HCT116 (cell line): ENCODE measurements at regions not wholly inside any gene's neighbourhood (a gene's known extent, or its start where the extent isn't known, plus 50 kb on each side); places are given as distances from the start of the nearest gene placed in this dataset.

Source experiments
- ATAC-seq: fragments of 200-7000 bp; cut with Tn5 transposase; 2 replicates; pipeline ENCODE4 v1.9.1; 2020; ENCODE audit warnings: mild to moderate bottlenecking, moderate library complexity
- BruUV-seq: library from RNA; stranded (reverse); fragments of 400-500 nt; replicated peaks from 2 replicates; lab custom pipeline; 2021; lab: Mats Ljungman, UMichigan
- CTCF ChIA-PET: fragments of 300-600 bp; sonication (Branson Sonifier 250); formaldehyde crosslinking; loops from one replicate; lab custom pipeline; 2021; ENCODE audit warnings: antibody characterized with exemption; lab: Charles Lee
- POLR2A ChIA-PET: fragments of 300-600, 350-600 bp; sonication (Branson Sonifier 250); formaldehyde crosslinking; loops from one replicate; lab custom pipeline; 2021; ENCODE audit warnings: antibody characterized with exemption; lab: Charles Lee
- RAD21 ChIA-PET, 2 experiments: fragments of 300-600 bp; sonication (Branson Sonifier 250); formaldehyde crosslinking; loops; one replicate each; lab custom pipeline; 2023; ENCODE audit warnings: low total read pairs in 2 of 2; ENCODE audit not compliant: uncharacterized antibody in 2 of 2, unreplicated experiment in 2 of 2, low non-redundant PET in 1 of 2; lab: Charles Lee
- DNase-seq: peaks from one replicate; pipeline ENCODE4 v3.0.0-alpha.2; 2010; ENCODE audit warnings: low read depth, low spot score
- H2AFZ ChIP-seq: fragments of 200-600 bp; shearing (Covaris generic), sonication (generic); 2 replicates; pipeline ENCODE4 v1.6.1; 2017; ENCODE audit warnings: low read depth, mixed run types, mixed read lengths, antibody characterized with exemption, low read length; ENCODE audit not compliant: poor library complexity, severe bottlenecking
- H3K27ac ChIP-seq: 2 replicates; pipeline ENCODE4 v1.5.1; 2012; ENCODE audit warnings: low read depth, low read length
- H3K27me3 ChIP-seq: fragments of 200-600 bp; sonication (generic); 2 replicates; pipeline ENCODE4 v1.6.1; 2016; ENCODE audit warnings: mixed run types, low read length, mixed read lengths; ENCODE audit not compliant: insufficient read depth
- H3K36me3 ChIP-seq, 2 experiments: fragments of 200-500 bp in 1 of 2; fragments of 200-600 bp in 1 of 2; sonication (Bioruptor generic) in 1 of 2; sonication (generic) in 1 of 2; 2 replicates each; pipeline versions ENCODE4 v1.5.1 to v1.6.1; 2014 to 2016; ENCODE audit warnings: low read length in 2 of 2, inconsistent platforms in 1 of 2, mixed read lengths in 1 of 2, mixed run types in 1 of 2; ENCODE audit not compliant: insufficient read depth in 2 of 2, control insufficient read depth in 1 of 2
- H3K4me1 ChIP-seq, 2 experiments: fragments of 200-600 bp in 1 of 2; sonication (generic) in 1 of 2; 2 replicates each; pipeline versions ENCODE4 v1.5.1 to v1.6.1; 2012 to 2017; ENCODE audit warnings: low read length in 2 of 2, inconsistent platforms in 1 of 2, mild to moderate bottlenecking in 1 of 2, mixed read lengths in 1 of 2, mixed run types in 1 of 2, moderate library complexity in 1 of 2; ENCODE audit not compliant: insufficient read depth in 2 of 2, control insufficient read depth in 1 of 2
- H3K4me2 ChIP-seq: fragments of 200-600 bp; sonication (generic); 2 replicates; pipeline ENCODE4 v1.6.1; 2017; ENCODE audit warnings: mixed run types, low read length, mixed read lengths
- H3K4me3 ChIP-seq, 2 experiments: fragments of 200-600 bp in 1 of 2; sonication (generic) in 1 of 2; replicated peaks in 1 of 2; 2 replicates each; pipeline ENCODE4 v1.5.1; 2011 to 2016; ENCODE audit warnings: low read length in 2 of 2, control low read depth in 1 of 2, low read depth in 1 of 2, mild to moderate bottlenecking in 1 of 2, mixed read lengths in 1 of 2, mixed run types in 1 of 2
- H3K79me2 ChIP-seq: fragments of 200-600 bp; sonication (generic); 2 replicates; pipeline ENCODE4 v1.6.1; 2017; ENCODE audit warnings: mild to moderate bottlenecking, mixed run types, low read length, moderate library complexity, mixed read lengths; ENCODE audit not compliant: insufficient read depth
- H3K9ac ChIP-seq: fragments of 200-600 bp; sonication (generic); 2 replicates; pipeline ENCODE4 v1.6.1; 2016; ENCODE audit warnings: low read length, mixed read lengths
- H3K9me2 ChIP-seq: fragments of 200-600 bp; sonication (generic), shearing (Covaris generic); 2 replicates; pipeline ENCODE4 v1.6.1; 2017; ENCODE audit warnings: mixed run types, mild to moderate bottlenecking, moderate library complexity; ENCODE audit not compliant: insufficient read depth
- H3K9me3 ChIP-seq, 2 experiments: fragments of 200-500 bp in 1 of 2; fragments of 200-600 bp in 1 of 2; sonication (Bioruptor generic) in 1 of 2; sonication (generic) in 1 of 2; 2 replicates each; pipeline ENCODE4 v1.6.1; 2014 to 2017; ENCODE audit warnings: low read length in 2 of 2, mixed read lengths in 2 of 2, inconsistent platforms in 1 of 2, low read depth in 1 of 2, mild to moderate bottlenecking in 1 of 2, mixed run types in 1 of 2, moderate library complexity in 1 of 2; ENCODE audit not compliant: control insufficient read depth in 1 of 2, insufficient read depth in 1 of 2
- H4K20me1 ChIP-seq: fragments of 200-600 bp; sonication (generic), shearing (Covaris generic); 2 replicates; pipeline ENCODE4 v1.6.1; 2017; ENCODE audit warnings: mixed run types, mild to moderate bottlenecking, moderate library complexity; ENCODE audit not compliant: insufficient read depth
- CBX3 ChIP-seq: IDR thresholded peaks from 2 replicates; pipeline ENCODE4 v1.6.1; 2012; ENCODE audit warnings: low read depth
- CEBPB ChIP-seq: IDR thresholded peaks from 2 replicates; pipeline ENCODE4 v1.6.1; 2012; ENCODE audit warnings: low read depth
- EGR1 ChIP-seq: IDR thresholded peaks from 2 replicates; pipeline ENCODE4 v1.6.1; 2012; ENCODE audit warnings: low read depth
- EZH2phosphoT487 ChIP-seq: fragments of 200-600 bp; IDR thresholded peaks from 2 replicates; pipeline ENCODE4 v1.6.1; 2018; ENCODE audit warnings: antibody characterized with exemption, borderline replicate concordance
- FOSL1 ChIP-seq: IDR thresholded peaks from 2 replicates; pipeline ENCODE4 v1.6.1; 2012; ENCODE audit warnings: low read depth
- JUND ChIP-seq: IDR thresholded peaks from 2 replicates; pipeline ENCODE4 v1.6.1; 2012
- POLR2A ChIP-seq: IDR thresholded peaks from 2 replicates; pipeline ENCODE4 v1.7.0; 2011; ENCODE audit warnings: borderline replicate concordance; ENCODE audit not compliant: insufficient read depth, insufficient read length; ENCODE audit errors: extremely low read depth
- POLR2AphosphoS5 ChIP-seq: IDR thresholded peaks from 2 replicates; pipeline ENCODE4 v1.6.1; 2011; ENCODE audit warnings: mild to moderate bottlenecking, low read depth, low read length, moderate library complexity
- SIN3A ChIP-seq: IDR thresholded peaks from 2 replicates; pipeline ENCODE4 v1.6.1; 2012; ENCODE audit warnings: low read depth
- TCF7L2 ChIP-seq: IDR thresholded peaks from 2 replicates; pipeline ENCODE4 v1.7.0; 2011; ENCODE audit warnings: borderline replicate concordance, inconsistent platforms; ENCODE audit not compliant: insufficient read depth, insufficient read length; ENCODE audit errors: extremely low read depth
- intact Hi-C: fragments of 100-400 bp; cut with micrococcal nuclease; formaldehyde crosslinking; loops from 2 replicates; pipeline ENCODE4 v1.10.0; 2022
- TF ChIP-seq, protein P1 (sequence below): IDR thresholded peaks from 2 replicates; pipeline ENCODE4 v1.6.1; 2012; ENCODE audit warnings: low read depth
- TF ChIP-seq, protein P2 (sequence below): IDR thresholded peaks from 2 replicates; pipeline ENCODE4 v1.6.1; 2012

DNA sequence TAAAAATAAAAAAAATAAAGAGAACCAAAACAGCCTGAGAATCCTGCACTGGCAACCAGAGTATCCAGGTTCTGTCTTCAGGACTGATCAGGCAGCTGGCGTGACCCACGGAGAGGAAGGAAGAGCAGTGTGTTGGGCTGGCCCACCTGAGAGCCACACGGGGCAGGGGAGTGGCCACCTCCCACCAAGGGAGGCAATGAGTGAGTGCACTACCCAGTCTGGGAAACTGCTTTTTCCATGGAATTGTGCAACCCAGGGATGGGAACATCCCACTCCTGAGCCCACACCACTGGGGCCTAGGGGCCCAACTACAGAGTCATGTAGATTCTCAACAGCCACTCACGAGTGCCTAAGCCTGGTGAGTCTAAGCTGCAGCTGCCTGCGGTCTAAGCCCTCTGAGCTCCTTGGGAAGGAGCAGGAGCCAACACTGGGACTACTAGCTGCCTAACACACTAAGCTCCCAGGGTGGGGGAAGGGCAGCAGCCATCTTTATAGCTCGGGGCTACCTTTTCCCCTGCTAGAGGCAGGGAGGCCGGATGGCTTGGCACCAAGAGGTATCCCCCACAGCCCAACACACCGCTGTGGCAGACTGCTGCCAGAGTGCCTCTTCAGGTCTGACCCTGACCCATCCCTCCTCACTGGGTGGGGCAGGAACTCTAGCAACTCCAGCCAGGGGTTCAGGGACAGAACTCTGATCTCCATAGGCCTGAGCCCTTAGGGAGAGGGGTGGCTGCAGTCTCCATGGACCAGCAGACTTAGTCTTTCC is 610.9 kb downstream of the RERGL start:
- ATAC-seq: no peak
- H3K79me2 ChIP-seq: no peaks in the 10 kb centered on the region
- no peaks in the 10 kb centered on the region for H3K27me3 ChIP-seq
- H2AFZ ChIP-seq: no peak overlapping the region
- no peaks in the 10 kb centered on the region for H3K4me1 ChIP-seq
- no peaks in the 10 kb centered on the region for H3K9me2 ChIP-seq
- no peak overlapping the region for H3K4me3 ChIP-seq
- H3K27ac ChIP-seq: no peak overlapping the region
- no peak overlapping the region for H3K9ac ChIP-seq
- H3K36me3 ChIP-seq: no peaks in the 10 kb centered on the region
- CTCF ChIA-PET: no interaction called here
- RAD21 ChIA-PET: no interaction called here
- no peak overlapping the region for H3K4me2 ChIP-seq
- intact Hi-C loops: no loop called here
- H4K20me1 ChIP-seq: no peaks in the 10 kb centered on the region
- no TSS peak for BruUV-seq
- TF ChIP-seq TCF7L2: no peak
- TF ChIP-seq, protein P1, sequence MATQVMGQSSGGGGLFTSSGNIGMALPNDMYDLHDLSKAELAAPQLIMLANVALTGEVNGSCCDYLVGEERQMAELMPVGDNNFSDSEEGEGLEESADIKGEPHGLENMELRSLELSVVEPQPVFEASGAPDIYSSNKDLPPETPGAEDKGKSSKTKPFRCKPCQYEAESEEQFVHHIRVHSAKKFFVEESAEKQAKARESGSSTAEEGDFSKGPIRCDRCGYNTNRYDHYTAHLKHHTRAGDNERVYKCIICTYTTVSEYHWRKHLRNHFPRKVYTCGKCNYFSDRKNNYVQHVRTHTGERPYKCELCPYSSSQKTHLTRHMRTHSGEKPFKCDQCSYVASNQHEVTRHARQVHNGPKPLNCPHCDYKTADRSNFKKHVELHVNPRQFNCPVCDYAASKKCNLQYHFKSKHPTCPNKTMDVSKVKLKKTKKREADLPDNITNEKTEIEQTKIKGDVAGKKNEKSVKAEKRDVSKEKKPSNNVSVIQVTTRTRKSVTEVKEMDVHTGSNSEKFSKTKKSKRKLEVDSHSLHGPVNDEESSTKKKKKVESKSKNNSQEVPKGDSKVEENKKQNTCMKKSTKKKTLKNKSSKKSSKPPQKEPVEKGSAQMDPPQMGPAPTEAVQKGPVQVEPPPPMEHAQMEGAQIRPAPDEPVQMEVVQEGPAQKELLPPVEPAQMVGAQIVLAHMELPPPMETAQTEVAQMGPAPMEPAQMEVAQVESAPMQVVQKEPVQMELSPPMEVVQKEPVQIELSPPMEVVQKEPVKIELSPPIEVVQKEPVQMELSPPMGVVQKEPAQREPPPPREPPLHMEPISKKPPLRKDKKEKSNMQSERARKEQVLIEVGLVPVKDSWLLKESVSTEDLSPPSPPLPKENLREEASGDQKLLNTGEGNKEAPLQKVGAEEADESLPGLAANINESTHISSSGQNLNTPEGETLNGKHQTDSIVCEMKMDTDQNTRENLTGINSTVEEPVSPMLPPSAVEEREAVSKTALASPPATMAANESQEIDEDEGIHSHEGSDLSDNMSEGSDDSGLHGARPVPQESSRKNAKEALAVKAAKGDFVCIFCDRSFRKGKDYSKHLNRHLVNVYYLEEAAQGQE: no peak
- POLR2A ChIA-PET: no interaction called here
- H3K9me3 ChIP-seq: no peaks in the 10 kb centered on the region
- no peak for DNase-seq

DNA sequence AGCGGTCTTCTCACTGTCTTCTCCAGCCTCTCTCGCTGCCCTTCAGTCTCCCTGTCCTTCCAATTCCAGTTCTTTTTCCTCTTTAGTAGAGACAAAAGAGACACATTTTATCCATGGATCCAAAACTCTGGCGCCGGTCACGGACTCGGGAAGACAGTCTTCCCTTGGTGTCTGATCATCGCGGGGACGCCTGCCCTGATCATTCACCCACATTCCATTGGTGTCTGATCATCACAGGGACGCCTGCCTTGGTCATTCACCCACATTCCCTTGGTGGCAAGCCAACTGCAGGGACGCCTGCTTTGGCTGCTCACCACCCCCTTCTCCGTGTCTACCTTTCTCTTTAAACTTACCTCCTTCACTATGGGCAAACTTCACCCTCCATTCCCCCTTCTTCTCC is 619.5 kb downstream of the RERGL start:
- RAD21 ChIA-PET: no interaction called here
- no peak overlapping the region for H3K4me2 ChIP-seq
- H3K79me2 ChIP-seq: no peaks in the 10 kb centered on the region
- no peak overlapping the region for H2AFZ ChIP-seq
- CTCF ChIA-PET: no interaction called here
- H3K9me3 ChIP-seq: no peaks in the 10 kb centered on the region
- no peak overlapping the region for H3K4me3 ChIP-seq
- no peak overlapping the region for H3K27ac ChIP-seq
- ATAC-seq: no peak
- H3K27me3 ChIP-seq: no peaks in the 10 kb centered on the region
- H4K20me1 ChIP-seq: no peaks in the 10 kb centered on the region
- TF ChIP-seq CEBPB: no peak
- no peak for TF ChIP-seq CBX3
- no peak for TF ChIP-seq POLR2A
- TF ChIP-seq, protein P2, sequence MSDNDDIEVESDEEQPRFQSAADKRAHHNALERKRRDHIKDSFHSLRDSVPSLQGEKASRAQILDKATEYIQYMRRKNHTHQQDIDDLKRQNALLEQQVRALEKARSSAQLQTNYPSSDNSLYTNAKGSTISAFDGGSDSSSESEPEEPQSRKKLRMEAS: no peak
- TF ChIP-seq JUND: no peak
- TF ChIP-seq EGR1: no peak
- TF ChIP-seq EZH2phosphoT487: no peak
- TF ChIP-seq POLR2AphosphoS5: no peak
- TF ChIP-seq SIN3A: no peak
- no peak for TF ChIP-seq FOSL1
- no peaks in the 10 kb centered on the region for H3K4me1 ChIP-seq
- H3K36me3 ChIP-seq: no peaks in the 10 kb centered on the region
- POLR2A ChIA-PET: no interaction called here
- H3K9ac ChIP-seq: no peak overlapping the region
- intact Hi-C loops: no loop called here
- H3K9me2 ChIP-seq: no peaks in the 10 kb centered on the region
- DNase-seq: no peak
- BruUV-seq: no TSS peak
